ENCODE measurements at regions not wholly inside any gene's neighbourhood (a gene's known extent, or its start where the extent isn't known, plus 50 kb on each side); places are given as distances from the start of the nearest gene placed in this dataset.

- TF ChIP-seq ELF4 (IDR thresholded peaks at IDR 0.05) (no peak), SP1 (IDR thresholded peaks at IDR 0.05) (no peak), L3MBTL2 (conservative IDR thresholded peaks at IDR 0.05) (no peak), FOXK2 (IDR thresholded peaks at IDR 0.05) (no peak), FOXA1 (IDR thresholded peaks at IDR 0.05) (no peak), HDGF (IDR thresholded peaks at IDR 0.05; ENCODE audit: borderline replicate concordance) (no peak), BHLHE40 (IDR thresholded peaks at IDR 0.05; ENCODE audit: borderline replicate concordance) (no peak), FOXM1 (IDR thresholded peaks at IDR 0.05; ENCODE audit: borderline replicate concordance) (no peak)
Observed at GRCh38 chr2:120985997-120986651, 250.5 kb downstream of the GLI2 start.
